Coronary artery (tissue), 2 donors: ENCODE measurements at regions not wholly inside any gene's neighbourhood (a gene's known extent, or its start where the extent isn't known, plus 50 kb on each side); places are given as distances from the start of the nearest gene placed in this dataset.

Experiments
- DNase-seq: peaks from one replicate; pipeline ENCODE4 v3.0.0-alpha.2; 2017; ENCODE audit warnings: low spot score
- H3K27ac ChIP-seq, 2 donors: fragments of 200-600 bp; sonication (generic); one replicate each; pipeline ENCODE4 v1.5.1; 2016 to 2019
- H3K4me3 ChIP-seq: fragments of 200-600 bp; sonication (generic); 2 replicates; pipeline ENCODE4 v1.5.1; 2016; ENCODE audit warnings: mild to moderate bottlenecking, moderate library complexity
- TF ChIP-seq, protein P1 (sequence below): fragments of 200-600 bp; sonication (generic); IDR thresholded peaks from one replicate; pipeline ENCODE4 v1.5.1; 2019; ENCODE audit warnings: antibody characterized with exemption

DNA sequence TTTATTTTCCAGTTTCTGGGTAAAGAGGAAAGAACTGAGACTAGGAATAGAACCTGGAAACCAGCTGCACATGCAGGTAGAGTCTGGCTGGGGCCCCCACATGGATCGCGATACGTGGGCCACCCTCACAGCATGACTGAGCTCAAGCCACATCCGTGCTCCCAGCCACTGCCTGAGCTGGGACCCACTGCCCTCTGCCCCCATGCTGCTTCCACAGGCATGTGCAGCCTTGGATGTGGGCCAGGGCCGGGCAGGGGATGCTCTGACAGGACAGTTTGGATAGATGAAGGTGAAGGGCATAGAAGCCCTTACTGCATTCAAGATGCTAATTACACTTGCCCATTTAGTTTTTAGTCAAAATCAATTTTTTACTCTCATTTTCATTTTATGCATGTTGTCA is 321.2 kb downstream of the DCDC2C start:
- DNase-seq: no peak
- TF ChIP-seq, protein P1, sequence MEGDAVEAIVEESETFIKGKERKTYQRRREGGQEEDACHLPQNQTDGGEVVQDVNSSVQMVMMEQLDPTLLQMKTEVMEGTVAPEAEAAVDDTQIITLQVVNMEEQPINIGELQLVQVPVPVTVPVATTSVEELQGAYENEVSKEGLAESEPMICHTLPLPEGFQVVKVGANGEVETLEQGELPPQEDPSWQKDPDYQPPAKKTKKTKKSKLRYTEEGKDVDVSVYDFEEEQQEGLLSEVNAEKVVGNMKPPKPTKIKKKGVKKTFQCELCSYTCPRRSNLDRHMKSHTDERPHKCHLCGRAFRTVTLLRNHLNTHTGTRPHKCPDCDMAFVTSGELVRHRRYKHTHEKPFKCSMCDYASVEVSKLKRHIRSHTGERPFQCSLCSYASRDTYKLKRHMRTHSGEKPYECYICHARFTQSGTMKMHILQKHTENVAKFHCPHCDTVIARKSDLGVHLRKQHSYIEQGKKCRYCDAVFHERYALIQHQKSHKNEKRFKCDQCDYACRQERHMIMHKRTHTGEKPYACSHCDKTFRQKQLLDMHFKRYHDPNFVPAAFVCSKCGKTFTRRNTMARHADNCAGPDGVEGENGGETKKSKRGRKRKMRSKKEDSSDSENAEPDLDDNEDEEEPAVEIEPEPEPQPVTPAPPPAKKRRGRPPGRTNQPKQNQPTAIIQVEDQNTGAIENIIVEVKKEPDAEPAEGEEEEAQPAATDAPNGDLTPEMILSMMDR: no peak
- no peak overlapping the region for H3K27ac ChIP-seq
- no peak overlapping the region for H3K4me3 ChIP-seq

DNA sequence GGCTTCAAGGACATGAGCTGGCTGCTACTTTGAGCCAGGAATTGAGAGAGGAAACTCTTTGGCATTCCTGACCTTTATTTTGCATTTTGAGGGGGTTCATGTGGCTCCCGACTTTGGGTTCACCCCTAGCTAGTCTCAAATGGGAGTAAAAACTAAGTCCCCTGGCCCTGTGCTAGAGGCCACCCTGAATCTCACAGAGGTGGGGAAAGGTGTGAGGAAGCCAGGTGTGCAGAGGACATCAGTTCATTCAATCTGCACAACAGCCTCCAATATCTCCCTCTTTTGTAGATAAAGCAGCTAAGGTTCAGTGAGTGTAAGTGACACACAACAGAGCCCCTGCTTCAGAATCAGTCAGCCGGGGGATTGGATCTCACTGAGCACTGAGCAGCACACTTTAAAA is 325.7 kb downstream of the DCDC2C start:
- no peak overlapping the region for H3K4me3 ChIP-seq
- TF ChIP-seq, protein P1: no peak
- no peak overlapping the region for H3K27ac ChIP-seq
- DNase-seq: no peak

DNA sequence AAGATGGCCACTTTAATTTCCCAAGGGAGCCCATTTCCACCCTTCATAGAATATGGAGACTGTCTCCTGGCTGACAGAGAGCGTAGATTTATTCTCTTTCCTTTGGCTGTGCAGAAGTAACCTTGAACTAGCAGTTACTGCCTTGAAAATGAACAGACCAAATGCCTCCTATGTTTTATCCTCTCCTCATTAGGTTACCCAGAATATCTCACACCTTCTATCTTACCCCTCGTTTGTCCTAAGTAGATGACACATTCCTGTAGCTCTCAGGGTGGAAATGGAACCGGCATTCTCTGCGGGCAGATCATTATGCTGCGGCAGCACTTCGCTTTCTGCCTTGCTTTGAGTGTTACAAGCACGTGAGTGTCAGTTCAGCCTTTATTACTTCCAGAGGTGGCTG is 336.5 kb downstream of the DCDC2C start:
- Histone ChIP-seq H3K4me3 (no peak overlapping the region), H3K27ac (no peak overlapping the region)
- DNase-seq: no peak
- TF ChIP-seq, protein P1: no peak

DNA sequence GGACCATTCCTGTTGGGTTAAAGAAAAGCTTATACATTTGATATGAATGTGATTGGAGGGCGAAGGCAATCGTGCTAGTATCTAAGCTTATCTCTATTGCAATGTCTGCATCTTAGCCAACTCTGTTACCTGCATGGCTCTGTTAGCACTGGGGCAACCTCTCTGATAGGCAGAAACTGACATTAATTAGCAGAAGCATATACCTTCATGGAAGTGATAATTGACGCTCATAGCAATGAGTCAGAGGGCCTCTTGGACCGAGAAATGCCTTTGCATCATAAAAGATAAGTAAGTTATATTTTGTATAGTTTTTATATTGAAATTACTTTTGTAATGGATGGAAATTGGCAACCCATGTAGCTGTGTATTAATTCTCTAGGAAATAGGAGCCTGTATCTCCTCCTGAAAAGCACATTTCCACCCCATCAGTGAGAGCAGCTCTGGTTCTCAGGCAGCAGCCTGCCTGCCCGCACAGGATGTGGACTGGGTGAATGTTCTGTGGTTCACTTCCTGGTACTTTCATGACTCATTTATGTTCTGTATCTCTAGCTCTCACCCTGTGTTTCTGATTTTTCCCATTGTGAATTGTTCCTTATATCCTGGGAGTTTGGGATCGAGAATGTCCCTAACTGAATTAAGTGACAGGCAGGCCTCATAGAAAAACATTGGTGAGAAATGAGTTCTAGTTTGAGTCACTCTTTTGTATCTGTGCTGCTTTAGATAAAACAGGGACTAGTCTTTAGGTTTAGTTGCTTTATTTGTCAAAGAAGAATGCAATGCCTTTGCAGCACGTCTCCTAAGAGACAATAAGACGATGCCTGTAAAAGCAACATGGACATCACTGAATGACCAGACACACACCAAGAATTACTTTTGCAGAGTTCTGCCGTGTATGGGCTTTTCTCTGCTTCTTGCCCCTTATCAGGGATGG is 344.9 kb downstream of the DCDC2C start:
- DNase-seq: no peak
- H3K4me3 ChIP-seq: no peak overlapping the region
- no peak overlapping the region for H3K27ac ChIP-seq
- TF ChIP-seq, protein P1: no peak

DNA sequence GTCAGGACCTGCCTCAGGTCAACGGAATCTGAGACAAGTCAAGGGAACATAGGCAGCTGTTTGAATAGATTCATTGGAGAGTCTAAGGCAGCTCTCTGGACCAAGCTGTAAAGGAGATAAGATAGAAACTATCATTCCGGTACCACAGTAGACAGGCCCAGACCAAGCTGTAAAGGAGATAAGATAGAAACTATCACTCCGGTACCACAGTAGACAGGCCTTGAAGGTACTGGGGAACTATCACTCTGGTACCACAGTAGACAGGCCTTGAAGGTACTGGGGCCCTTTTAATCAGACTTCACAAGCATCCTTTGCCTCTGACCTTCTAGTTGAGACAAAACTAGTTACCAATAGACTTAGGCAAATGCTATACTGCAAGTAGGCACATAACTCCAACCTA is 346.1 kb downstream of the DCDC2C start:
- H3K27ac ChIP-seq: no peak overlapping the region
- TF ChIP-seq, protein P1: no peak
- DNase-seq: no peak
- no peak overlapping the region for H3K4me3 ChIP-seq

DNA sequence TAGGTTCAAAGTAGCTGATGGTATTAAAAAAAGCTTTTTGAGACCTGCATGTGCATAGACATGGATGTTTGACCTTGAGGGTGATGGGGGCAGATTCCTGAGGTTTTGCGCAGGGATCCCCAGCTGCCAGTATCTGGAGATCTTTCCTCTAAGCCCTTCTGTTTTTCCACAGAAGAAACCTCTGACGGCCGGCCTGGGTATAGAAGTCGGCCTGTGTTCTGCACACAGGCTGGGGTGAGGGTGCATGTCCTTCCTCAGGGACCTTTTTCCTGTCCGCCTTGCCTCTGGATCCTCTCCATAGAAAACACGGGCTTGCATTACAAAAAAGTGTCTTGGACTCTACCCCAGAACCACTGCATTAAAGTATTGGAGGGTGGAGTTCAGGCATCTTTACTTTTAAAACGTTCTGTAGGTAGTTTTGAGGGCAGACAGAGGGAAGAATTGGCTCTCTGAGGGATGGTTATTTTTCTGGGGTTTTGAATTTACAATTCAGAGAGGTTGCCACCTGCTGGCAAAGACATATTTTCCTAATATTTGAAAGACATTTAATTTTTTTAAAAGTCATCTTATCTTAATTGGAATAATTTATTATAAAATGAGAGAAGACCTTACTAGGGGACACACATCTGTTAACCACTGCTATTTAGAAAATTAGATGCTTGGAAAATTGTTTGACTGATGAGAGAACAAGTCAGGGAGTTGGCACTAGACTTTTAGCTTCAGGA is 350.6 kb downstream of the DCDC2C start:
- TF ChIP-seq, protein P1: no peak
- Histone ChIP-seq H3K27ac (no peak overlapping the region), H3K4me3 (no peak overlapping the region)
- DNase-seq: no peak
